Subcutaneous abdominal adipose tissue (tissue), 5 donors: ENCODE measurements at regions not wholly inside any gene's neighbourhood (a gene's known extent, or its start where the extent isn't known, plus 50 kb on each side); places are given as distances from the start of the nearest gene placed in this dataset.

Experiments
- H3K27ac ChIP-seq: one replicate; pipeline ENCODE4 v1.7.0; 2013; ENCODE audit warnings: low read depth, mild to moderate bottlenecking, inconsistent platforms, low read length, moderate library complexity
- H3K27me3 ChIP-seq, 5 donors: one replicate each; pipeline ENCODE4 v1.7.0; 2013; ENCODE audit warnings: low read length in 5 of 5, inconsistent platforms in 1 of 5; ENCODE audit not compliant: control insufficient read depth in 5 of 5, insufficient read depth in 4 of 5
- H3K36me3 ChIP-seq, 5 donors: one replicate each; pipeline ENCODE4 v1.7.0; 2013; ENCODE audit warnings: low read length in 5 of 5; ENCODE audit not compliant: control insufficient read depth in 5 of 5, insufficient read depth in 5 of 5
- H3K4me1 ChIP-seq, 5 donors: one replicate each; pipeline ENCODE4 v1.7.0; 2013; ENCODE audit warnings: low read length in 5 of 5, mild to moderate bottlenecking in 3 of 5, moderate library complexity in 1 of 5; ENCODE audit not compliant: control insufficient read depth in 5 of 5, insufficient read depth in 5 of 5
- H3K4me3 ChIP-seq, 5 donors: one replicate each; pipeline ENCODE4 v1.7.0; 2013; ENCODE audit warnings: low read length in 5 of 5, low read depth in 1 of 5
- H3K9ac ChIP-seq, 5 donors: one replicate each; pipeline ENCODE4 v1.7.0; 2013; ENCODE audit warnings: low read length in 5 of 5, mild to moderate bottlenecking in 4 of 5, moderate library complexity in 3 of 5
- H3K9me3 ChIP-seq, 5 donors: one replicate each; pipeline ENCODE4 v1.7.0; 2013; ENCODE audit warnings: low read length in 5 of 5; ENCODE audit not compliant: control insufficient read depth in 5 of 5
- donor health status: healthy.
- donor health status: healthy.
- donor health status: healthy.
- donor health status: healthy.
- donor health status: healthy.

- Histone ChIP-seq H3K27me3 (peaks cover 0 to 5% (median 0%) of the 10 kb centered on the region in 5 donors), H3K9ac (no peak overlapping the region), H3K27ac (no peak overlapping the region), H3K9me3 (peaks cover 0 to 2% (median 0%) of the 10 kb centered on the region in 5 donors), H3K4me1 (no peaks in the 10 kb centered on the region), H3K4me3 (no peak overlapping the region), H3K36me3 (no peaks in the 10 kb centered on the region)
Measured at GRCh38 chr1:177796561-177796960, 173.3 kb downstream of the SEC16B start.

GRCh38 chr1:177794376-177794991, 175.4 kb downstream of the SEC16B start:
- no peak overlapping the region for H3K27ac ChIP-seq
- H3K9ac ChIP-seq = no peak overlapping the region
- H3K4me1 ChIP-seq = no peaks in the 10 kb centered on the region
- H3K36me3 ChIP-seq = no peaks in the 10 kb centered on the region
- H3K27me3 ChIP-seq = peaks cover 0 to 5% (median 0%) of the 10 kb centered on the region in 5 donors
- peaks cover 0 to 2% (median 0%) of the 10 kb centered on the region in 5 donors for H3K9me3 ChIP-seq
- no peak overlapping the region for H3K4me3 ChIP-seq

GRCh38 chr1:177793900-177794299, 176.0 kb downstream of the SEC16B start:
- Histone ChIP-seq H3K27me3 (peaks cover 0 to 5% (median 0%) of the 10 kb centered on the region in 5 donors), H3K4me1 (no peaks in the 10 kb centered on the region), H3K4me3 (no peak overlapping the region), H3K36me3 (no peaks in the 10 kb centered on the region), H3K9me3 (peaks cover 0 to 2% (median 0%) of the 10 kb centered on the region in 5 donors), H3K9ac (no peak overlapping the region), H3K27ac (no peak overlapping the region)

DNA sequence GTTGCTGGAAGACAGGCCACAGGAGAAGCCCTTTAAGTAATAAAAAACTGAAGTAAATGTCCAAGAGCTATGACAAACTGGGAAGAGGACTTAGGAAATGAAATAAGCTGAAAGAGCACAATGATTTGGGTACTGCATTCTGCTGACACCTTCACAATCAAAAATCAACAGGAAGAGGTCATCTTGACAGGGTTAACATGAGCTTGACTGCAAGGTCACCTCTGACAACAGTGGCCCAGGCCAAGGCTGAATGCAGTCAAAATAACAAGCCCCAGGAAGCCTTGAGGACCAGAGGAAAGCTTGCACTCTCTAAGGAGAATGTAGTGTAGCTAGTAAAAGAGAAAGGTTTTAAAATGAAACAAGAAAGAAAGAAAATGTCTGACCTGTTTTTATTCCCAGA, 179.3 kb downstream of the SEC16B start:
- Histone ChIP-seq H3K27ac (no peak overlapping the region), H3K4me3 (no peak overlapping the region), H3K4me1 (no peaks in the 10 kb centered on the region), H3K36me3 (no peaks in the 10 kb centered on the region), H3K9ac (no peak overlapping the region), H3K27me3 (no peaks in the 10 kb centered on the region), H3K9me3 (peaks cover 0 to 2% (median 0%) of the 10 kb centered on the region in 5 donors)

DNA sequence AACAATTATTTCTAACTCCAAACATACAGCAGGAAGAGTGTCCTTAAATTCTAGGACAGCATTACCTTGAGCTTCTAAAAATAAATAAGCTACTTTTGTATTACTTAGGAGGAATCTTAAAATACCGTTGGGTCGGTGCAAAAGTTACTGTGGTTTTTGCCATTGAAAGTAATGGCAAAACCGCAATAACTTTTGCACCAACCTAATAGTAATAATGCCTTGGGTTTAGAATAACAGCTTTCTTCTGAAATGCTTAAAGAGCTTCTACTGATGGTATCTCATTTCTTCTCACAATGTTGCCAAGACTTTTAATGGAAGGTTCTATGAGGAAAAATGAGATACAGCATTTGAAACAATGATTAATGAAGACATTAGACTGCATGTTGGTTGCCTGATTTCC, 179.9 kb downstream of the SEC16B start:
- H3K27me3 ChIP-seq = no peaks in the 10 kb centered on the region
- H3K9me3 ChIP-seq = peaks cover 0 to 2% (median 0%) of the 10 kb centered on the region in 5 donors
- H3K27ac ChIP-seq = no peak overlapping the region
- H3K4me1 ChIP-seq = no peaks in the 10 kb centered on the region
- no peak overlapping the region for H3K4me3 ChIP-seq
- no peak overlapping the region for H3K9ac ChIP-seq
- no peaks in the 10 kb centered on the region for H3K36me3 ChIP-seq

DNA sequence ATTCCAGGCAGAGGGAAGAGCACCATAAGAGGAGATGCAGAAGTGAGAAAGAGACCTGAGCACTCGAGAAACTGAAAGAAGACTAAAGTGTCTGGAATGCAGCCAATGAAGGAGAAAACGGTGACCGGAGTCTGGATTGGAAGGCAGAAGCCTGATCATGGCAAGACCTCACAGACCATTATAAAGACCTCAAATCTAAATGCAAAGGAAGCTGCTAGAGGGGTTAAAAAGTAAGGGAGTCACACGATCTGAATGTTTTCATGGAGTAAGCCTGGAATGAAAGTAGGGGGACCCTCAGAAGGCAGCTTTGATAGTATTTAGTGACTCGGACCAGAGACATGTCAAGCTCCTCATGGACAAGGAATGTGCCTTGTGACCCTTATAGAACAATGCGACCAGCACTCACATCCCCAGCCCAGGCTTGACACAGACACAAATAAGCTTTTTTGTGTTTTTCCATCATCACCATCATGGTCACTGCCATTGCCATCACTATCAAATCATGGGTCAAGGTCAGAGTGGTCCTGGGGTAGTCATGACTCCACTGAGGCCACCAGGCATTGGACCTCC, 183.6 kb downstream of the SEC16B start:
- Histone ChIP-seq H3K4me1 (no peaks in the 10 kb centered on the region), H3K36me3 (no peaks in the 10 kb centered on the region), H3K27me3 (no peaks in the 10 kb centered on the region), H3K27ac (no peak overlapping the region), H3K9me3 (no peaks in the 10 kb centered on the region), H3K9ac (no peak overlapping the region), H3K4me3 (no peak overlapping the region)

- Histone ChIP-seq H3K9ac (no peak overlapping the region), H3K27ac (no peak overlapping the region), H3K4me1 (peaks cover 0 to 2% (median 0%) of the 10 kb centered on the region in 5 donors), H3K4me3 (no peak overlapping the region), H3K27me3 (no peaks in the 10 kb centered on the region), H3K36me3 (no peaks in the 10 kb centered on the region), H3K9me3 (no peaks in the 10 kb centered on the region)
Measured at GRCh38 chr1:177784936-177785335, 184.9 kb downstream of the SEC16B start.

GRCh38 chr1:177784409-177784808, 185.4 kb downstream of the SEC16B start:
- Histone ChIP-seq H3K9me3 (no peaks in the 10 kb centered on the region), H3K36me3 (no peaks in the 10 kb centered on the region), H3K4me1 (peaks cover 0 to 6% (median 0%) of the 10 kb centered on the region in 5 donors), H3K27ac (no peak overlapping the region), H3K4me3 (no peak overlapping the region), H3K9ac (no peak overlapping the region), H3K27me3 (no peaks in the 10 kb centered on the region)

DNA sequence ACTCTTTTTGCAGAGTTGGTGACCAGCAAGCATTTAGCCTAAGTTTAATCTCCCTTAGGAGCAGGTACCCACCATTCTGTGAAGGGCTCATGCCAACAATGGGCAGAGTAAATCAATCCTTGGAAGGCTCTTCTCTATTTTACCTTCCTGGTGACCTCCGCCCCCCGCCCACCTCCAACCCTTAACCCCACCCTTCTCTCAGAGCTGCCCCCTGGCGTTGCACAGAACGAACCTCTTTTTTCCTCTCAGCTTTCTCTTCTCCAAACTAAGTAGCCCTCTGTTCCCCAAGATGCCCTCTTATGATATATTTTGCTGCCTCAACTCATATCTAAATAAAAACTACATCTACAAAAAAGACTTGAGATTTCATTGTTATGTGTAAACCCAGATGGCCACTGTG, 186.8 kb downstream of the SEC16B start:
- no peaks in the 10 kb centered on the region for H3K27me3 ChIP-seq
- H3K4me1 ChIP-seq = peaks cover 0 to 6% (median 0%) of the 10 kb centered on the region in 5 donors
- no peaks in the 10 kb centered on the region for H3K36me3 ChIP-seq
- H3K27ac ChIP-seq = no peak overlapping the region
- no peak overlapping the region for H3K4me3 ChIP-seq
- no peak overlapping the region for H3K9ac ChIP-seq
- no peaks in the 10 kb centered on the region for H3K9me3 ChIP-seq

DNA sequence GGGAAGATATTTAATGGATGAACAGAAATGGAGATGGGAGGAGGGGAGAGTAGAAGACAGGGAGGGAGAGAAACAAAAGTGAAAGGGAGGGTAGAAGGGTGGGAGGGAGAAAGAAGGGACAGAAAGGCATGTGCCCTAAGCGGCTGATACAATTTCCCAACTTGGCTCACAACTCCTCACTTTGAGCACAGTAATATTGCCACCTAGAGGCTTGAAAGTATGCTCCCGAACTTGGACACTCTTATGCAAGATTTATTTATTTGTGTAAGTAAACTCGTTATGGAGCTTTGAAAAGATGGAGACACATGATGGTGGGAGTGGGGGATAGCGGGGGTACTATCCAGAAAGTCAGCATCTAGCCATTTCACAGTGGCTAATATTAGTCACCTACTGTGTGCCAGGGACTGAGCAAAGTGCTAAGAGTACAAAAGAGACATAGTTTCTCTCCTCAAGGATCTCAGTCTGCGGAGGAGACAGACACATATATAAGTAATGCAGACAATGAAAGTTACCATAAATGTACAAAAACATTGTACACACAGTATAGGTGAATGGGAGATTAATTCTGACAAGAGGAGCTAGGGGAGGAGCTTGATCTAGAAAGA, 189.7 kb downstream of the SEC16B start:
- Histone ChIP-seq H3K4me3 (no peak overlapping the region), H3K27me3 (no peaks in the 10 kb centered on the region), H3K9ac (no peak overlapping the region), H3K27ac (no peak overlapping the region), H3K4me1 (peaks cover 0 to 6% (median 0%) of the 10 kb centered on the region in 5 donors), H3K36me3 (no peaks in the 10 kb centered on the region), H3K9me3 (no peaks in the 10 kb centered on the region)
